GM19025 (cell line): ENCODE measurements at regions not wholly inside any gene's neighbourhood (a gene's known extent, or its start where the extent isn't known, plus 50 kb on each side); places are given as distances from the start of the nearest gene placed in this dataset.
A peak's percentile ranks its signal among the peaks of the same experiment; 100 is the strongest.
"Not testable (repeated sequence)": the region's sequence is repeated elsewhere in the genome, so short reads cannot be mapped to it uniquely, and the experiment has no call there.

Experiments used
- ATAC-seq: cut with Tn5 transposase; IDR thresholded peaks from one replicate; pipeline ENCODE4 v1.9.1; 2021; ENCODE audit warnings: mild to moderate bottlenecking, low read depth, moderate library complexity; ENCODE audit not compliant: unreplicated experiment

GRCh38 chr1:219324629-219325367, 151.1 kb downstream of the LYPLAL1 start:
- ATAC-seq, result no peak

- ATAC-seq, result no peak
Observed at GRCh38 chr1:219324171-219324570, 150.5 kb downstream of the LYPLAL1 start.

- ATAC-seq, result no peak
Observed at GRCh38 chr1:219323426-219323825, 149.7 kb downstream of the LYPLAL1 start.

- no peak for ATAC-seq
Observed at GRCh38 chr1:219322766-219323165, 149.1 kb downstream of the LYPLAL1 start.

GRCh38 chr1:219320563-219320962, 146.9 kb downstream of the LYPLAL1 start:
- ATAC-seq, result not testable (repeated sequence)

- no peak for ATAC-seq
Observed at GRCh38 chr1:219318826-219319225, 145.1 kb downstream of the LYPLAL1 start.

GRCh38 chr1:219317762-219318353, 144.2 kb downstream of the LYPLAL1 start:
- ATAC-seq, result peak; percentile 64

- no peak for ATAC-seq
Observed at GRCh38 chr1:219316066-219316465, 142.4 kb downstream of the LYPLAL1 start.

- no peak for ATAC-seq
Observed at GRCh38 chr1:219313961-219314360, 140.3 kb downstream of the LYPLAL1 start.

- ATAC-seq, result no peak
Observed at GRCh38 chr1:219312967-219313366, 139.3 kb downstream of the LYPLAL1 start.

- no peak for ATAC-seq
Observed at GRCh38 chr1:219310181-219310728, 136.6 kb downstream of the LYPLAL1 start.

- ATAC-seq, result no peak
Observed at GRCh38 chr1:219308367-219308766, 134.7 kb downstream of the LYPLAL1 start.

- ATAC-seq, result no peak
Observed at GRCh38 chr1:219304227-219305226, 130.8 kb downstream of the LYPLAL1 start.

- no peak for ATAC-seq
Observed at GRCh38 chr1:219302697-219303096, 129.0 kb downstream of the LYPLAL1 start.

GRCh38 chr1:219299420-219299819, 125.7 kb downstream of the LYPLAL1 start:
- no peak for ATAC-seq

- no peak for ATAC-seq
Observed at GRCh38 chr1:219298571-219299148, 125.0 kb downstream of the LYPLAL1 start.

GRCh38 chr1:219296430-219297355, 123.0 kb downstream of the LYPLAL1 start:
- no peak for ATAC-seq

- ATAC-seq, result no peak
Observed at GRCh38 chr1:219294251-219294650, 120.6 kb downstream of the LYPLAL1 start.

GRCh38 chr1:219293410-219293809, 119.7 kb downstream of the LYPLAL1 start:
- no peak for ATAC-seq
